ENCODE measurements at regions not wholly inside any gene's neighbourhood (a gene's known extent, or its start where the extent isn't known, plus 50 kb on each side); places are given as distances from the start of the nearest gene placed in this dataset.

DNA sequence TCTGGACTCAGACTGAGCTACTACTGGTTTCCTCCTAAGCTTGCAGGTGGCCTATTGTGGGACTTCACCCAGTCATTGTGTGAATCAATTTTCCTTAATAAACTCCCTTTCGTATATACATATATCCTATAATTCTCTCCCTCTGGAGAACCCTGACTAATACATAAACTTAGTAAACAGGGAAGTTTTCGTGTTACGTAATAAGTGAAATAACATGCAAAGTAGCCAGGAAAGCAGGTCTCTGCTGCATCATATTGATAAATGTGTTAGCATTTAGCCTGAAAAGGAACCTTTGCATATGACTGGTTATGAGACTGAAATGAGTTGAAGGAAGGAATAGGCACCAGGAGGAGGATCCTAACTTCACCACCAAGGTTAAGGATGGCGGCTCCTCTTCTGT is 527.2 kb upstream of the FAM98A start:
- no peak for DNase-seq

DNA sequence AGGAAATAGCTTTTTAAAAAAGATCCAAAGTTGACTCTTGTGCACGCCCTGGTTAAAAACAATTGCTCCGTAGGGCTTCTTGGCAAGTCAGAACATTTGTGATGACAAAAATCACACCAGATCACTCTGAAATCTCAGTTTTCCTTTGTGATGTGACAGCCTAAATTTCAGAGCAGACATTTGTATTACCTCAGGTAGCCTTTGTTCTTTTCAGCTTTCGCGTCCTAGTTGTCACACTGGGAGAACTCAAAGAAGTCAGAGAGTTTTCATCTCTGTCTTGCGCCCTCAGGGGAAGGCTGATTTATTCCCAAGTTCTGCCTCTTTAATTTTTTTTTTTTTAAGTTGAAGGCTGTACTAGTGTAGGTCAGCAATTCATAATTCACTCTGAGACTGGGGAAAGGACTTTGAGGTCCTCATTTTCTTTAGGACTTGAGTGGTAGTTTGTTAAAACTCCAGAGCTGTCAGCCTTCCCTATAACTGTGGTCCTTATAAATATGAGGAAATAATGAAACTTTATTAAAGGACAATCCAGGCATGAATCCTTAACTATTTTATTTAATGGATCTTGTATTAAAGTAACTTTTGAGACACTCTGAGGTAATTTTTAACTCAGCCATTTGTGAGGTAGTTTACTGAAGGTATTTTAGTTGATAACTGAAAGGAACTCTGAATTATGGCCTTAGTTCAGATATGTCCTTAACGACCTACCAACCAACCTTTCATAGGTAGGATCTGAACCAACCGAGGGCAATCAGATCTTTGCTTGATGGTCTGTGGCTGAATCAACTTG is 525.1 kb upstream of the FAM98A start:
- DNase-seq = no peak

DNA sequence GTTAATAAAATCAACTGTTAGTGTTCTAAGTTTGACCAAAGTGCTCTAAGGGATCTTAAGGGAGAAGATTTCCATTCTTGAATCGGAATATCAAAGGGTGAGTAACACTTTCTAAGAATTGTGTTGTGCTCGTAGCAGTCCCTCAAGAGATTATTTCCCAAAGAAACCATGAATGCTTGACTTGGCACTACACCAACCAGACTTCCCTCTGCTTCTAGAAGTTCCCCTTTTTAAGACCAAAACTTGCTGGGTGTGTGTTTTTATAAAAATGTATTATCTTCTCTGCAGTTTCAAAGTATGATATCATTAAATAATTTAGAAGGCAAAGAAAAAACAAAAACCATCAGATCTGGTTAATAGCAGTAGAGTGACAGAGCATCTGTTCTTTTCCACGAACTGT is 522.0 kb upstream of the FAM98A start:
- no peak for DNase-seq

DNA sequence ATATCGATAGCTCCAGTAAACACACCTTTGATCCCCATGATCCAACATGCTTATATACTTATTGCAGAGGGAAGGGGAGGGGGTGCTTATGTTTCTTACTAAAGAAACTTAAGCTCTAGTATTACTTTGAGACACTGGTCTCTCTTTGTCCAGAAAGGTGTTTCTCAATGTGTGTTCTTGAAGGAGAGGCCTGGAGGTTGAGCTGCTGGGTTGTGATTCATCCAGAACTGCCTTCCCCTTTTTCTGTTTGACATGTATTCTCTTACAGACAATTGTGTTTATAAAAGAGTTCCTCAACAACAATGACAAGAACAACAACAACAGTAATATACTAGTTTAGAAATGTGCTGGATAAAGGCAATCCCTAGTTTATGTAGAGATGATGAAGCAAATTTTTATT is 516.0 kb upstream of the FAM98A start:
- DNase-seq = no peak

DNA sequence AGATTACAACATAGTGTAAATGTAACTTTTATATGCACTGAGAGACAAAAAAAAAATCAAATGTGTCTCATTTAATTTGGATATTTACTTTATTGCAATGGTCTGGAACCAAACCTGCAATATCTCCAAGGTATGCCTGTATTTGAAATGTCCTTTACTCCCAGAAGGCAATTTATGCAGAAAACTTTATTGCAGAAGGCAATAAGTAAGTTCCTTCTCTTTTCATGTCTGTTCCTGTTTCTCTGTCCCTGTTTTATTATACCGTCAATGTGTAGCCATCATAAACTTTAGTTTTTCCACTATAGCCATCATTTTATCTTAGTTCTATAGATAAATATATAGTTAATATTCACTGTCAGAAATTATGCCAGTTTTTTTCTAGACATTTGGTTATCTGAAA is 513.1 kb upstream of the FAM98A start:
- no peak for DNase-seq

DNA sequence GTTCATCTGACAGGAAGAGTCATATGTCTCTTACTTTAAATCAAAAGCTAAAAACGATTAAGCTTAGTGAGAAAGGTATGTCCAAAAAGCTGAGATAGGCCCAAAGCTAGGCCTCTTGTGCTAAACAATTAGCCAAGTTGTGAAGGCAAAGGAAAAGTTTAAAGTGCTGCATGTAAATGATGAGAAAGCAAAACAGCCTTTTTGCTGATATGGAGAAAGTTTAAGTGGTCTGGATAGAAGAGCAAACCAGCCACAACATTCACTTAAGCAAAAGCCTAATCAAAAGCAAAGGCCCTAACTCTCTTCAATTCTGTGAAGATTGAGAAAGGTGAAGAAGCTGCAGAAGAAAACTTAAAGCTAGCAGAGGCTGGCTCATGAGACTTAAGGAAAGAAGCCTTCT is 511.3 kb upstream of the FAM98A start:
- no peak for DNase-seq

DNA sequence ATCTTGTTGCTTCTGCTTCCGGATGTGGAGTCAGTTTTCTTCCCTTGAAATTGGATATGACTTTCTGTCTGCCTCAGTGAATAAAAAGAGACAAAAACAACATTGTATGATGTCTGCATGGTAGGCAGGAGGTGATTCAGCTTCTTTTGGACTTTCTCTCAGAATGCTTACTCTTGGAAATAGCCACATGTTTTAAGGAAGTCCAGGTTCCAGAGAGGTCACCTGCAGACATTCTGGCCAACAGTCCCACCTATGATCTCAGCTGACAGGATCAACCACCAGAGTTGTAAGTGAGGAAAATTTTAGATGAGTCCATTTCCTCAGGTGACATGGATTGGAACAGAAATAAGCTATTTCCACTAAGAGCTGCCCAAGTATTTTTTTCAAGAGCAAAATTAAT is 508.7 kb upstream of the FAM98A start:
- no peak for DNase-seq

DNA sequence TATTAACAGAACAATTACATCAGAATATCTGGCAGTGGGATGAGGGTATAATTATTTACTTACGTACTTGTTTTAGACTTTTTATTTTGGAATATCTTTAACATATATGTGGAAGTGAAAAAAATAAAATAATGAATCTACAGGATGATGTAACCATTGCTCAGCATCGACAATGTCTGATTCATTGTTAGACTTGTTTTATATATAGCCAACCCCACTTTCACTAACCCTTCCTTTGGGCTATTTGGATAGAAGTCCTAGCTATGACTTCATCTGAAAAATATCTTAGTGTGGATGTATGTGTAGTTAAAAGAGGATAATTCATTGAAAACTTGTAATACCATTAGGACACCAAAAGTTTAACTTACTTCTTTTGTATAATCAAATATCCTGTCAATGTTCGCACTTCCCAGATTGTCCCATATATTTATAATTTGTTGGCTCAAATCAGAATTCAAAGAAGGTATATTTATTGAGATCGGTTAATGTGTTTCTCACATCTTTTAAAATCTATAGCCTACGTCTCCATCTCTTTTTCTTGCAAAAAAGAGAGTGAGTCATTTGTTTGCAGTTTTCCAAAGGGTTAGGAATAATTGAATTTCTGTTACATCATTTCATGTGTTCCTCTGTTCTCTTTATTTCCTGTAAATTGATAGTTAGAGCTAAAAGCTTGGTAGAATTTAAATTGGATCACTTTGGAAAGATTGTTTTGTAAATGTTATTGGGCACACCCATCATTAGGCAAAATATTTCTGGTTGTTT is 506.1 kb upstream of the FAM98A start:
- DNase-seq = no peak

DNA sequence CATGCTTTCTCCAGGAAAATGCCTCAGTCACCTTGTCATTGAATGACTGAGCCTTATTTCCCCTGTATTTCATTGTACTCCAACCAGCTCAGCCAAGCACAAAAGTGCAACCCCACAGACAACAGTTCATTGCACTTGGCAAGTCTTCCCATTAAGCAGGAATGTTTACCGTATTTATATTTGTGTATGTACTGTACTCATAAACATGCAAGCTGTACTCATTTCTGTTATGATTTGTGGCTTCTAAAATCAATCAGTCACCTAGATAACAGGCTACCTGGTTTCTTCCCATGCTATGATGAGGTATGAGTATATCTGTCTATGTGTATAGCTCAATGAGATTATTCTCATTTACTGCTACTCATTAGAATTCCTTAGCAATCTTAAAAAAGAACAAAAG is 505.5 kb upstream of the FAM98A start:
- DNase-seq = no peak

DNA sequence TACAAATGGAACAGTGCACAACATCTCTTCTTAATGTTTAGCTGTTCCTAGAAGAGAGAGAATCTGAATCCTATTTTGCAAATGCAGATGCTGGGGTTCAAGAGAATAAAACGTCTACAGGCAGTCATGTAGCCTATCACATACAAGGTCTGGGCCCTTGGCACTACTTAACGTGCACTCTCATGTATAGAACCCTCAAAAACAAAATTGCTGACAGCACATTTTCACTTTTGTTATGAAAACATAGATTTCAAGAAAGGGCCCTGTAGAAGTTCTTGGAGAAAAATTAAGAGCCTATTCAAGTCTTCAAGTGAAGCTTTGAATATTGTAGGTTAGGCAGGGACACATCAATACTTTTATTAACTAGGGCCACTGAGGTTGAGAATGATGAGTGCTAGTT is 504.3 kb upstream of the FAM98A start:
- DNase-seq = no peak

DNA sequence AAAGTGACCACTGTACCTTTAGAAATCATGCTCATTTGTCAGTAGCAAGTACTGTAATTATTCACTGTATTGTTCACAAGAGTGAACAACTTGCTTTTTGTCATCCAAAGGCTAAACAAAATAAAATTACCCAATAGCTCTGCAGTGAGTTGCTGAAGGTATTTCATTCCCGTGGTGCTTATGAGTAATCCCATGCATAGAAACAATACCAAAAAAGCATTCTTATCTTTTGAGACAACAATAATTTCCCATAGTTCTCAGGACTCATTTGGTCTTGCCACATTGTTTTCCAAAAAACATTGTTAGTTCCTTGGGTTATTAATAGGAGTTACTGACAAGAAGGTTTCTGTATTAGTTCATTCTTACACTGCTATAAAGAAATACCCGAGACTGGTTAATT is 503.2 kb upstream of the FAM98A start:
- no peak for DNase-seq

DNA sequence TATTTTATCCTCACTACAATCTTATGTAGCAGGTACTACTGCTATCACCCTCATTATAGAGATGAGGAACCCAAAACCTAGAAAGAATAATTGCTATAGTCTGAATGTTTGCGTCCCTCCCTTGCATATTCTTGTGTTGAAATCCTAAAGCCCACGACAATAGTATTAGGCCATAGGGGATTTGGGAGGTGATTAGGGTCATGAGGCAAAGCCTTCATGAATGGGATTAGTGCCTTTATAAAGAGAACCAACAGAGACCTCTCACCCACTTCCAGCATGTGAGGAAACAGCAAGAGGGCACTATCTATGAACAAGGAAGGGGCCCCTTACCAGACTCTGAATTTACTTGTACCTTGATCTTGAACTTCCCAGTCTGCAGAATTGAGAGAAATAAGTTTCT is 500.3 kb upstream of the FAM98A start:
- DNase-seq = no peak

DNA sequence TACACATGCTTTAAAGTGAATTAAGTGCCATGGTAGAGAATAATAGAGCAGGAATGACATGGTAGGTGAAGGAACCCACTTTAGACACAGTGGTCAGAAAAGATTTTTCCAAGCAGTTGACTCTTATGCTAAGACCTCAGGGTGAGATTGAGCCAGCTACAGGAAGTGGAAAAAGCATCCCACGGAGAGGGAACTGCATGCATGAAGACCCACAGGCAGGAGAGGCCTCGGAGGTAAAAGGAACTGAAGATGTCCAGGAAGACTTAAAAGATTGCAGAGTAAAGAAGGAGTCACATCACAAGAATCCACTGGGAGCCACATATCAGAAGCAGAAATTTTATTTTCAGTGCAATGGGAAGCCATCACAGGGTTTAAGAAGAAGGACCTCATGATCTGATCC is 499.2 kb upstream of the FAM98A start:
- DNase-seq = no peak

DNA sequence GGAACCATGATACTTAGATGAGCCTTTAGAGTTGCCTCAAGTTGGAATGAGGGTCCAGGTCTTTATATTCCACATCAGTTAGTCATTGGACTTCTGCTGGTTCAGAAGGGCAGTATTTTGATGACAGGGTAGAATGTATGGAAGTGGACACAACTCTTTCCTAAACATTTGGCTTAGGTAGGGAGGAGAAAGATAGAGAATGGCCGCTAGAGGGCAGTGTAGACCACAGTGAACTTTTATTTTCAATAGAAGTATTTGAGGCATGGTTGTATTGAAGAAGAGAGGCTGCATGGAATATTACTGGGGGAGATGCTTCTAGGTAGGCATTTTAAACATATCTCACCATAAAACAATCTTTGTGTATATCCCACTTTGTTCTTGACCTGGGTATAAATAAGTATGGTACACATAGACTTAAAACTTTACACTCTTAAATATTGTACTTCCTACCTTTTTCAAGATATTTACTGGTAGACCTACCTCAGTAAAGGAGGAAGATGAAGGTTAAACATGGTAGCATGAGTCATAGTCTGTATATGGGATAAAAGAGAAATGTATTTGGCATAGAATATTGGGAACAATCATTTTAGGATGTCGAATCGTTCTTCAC is 497.6 kb upstream of the FAM98A start:
- DNase-seq = peak; percentile 62

DNA sequence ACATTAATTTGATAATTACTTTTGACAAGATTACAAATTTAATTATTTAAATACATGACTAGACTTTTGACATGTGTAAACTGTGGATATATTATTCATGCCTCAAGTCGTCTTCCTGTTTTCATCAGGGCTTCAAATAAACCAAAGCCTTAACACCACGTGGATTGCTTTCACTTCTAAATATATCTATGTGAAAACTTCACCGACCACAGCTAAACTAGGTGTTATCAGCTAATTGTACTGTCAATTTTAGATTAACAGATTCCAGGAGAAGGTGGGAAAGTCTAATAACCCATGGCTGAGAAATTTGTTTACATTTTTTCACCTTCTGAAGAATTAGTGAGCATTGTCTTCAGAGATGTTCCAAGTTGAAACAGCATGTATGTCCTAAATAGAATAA is 494.7 kb upstream of the FAM98A start:
- no peak for DNase-seq

DNA sequence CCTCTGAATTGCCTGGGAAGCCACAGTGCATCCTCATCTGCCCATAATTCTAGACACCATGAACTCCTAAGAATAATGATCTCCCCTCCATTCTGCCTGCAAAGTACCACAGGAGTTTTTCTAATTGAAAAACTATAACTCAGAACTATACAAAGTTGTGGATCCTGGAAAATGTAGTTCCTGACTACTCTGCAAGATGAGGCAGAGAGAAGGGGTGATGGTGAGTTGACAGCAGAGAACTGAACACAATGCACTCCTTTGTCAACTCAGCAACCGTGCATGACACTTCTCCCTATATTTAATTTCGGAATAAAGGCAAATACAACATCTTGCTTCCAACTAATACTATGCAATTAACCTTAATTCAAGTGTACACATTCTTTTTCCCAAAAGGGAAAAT is 471.1 kb upstream of the FAM98A start:
- no peak for DNase-seq

DNA sequence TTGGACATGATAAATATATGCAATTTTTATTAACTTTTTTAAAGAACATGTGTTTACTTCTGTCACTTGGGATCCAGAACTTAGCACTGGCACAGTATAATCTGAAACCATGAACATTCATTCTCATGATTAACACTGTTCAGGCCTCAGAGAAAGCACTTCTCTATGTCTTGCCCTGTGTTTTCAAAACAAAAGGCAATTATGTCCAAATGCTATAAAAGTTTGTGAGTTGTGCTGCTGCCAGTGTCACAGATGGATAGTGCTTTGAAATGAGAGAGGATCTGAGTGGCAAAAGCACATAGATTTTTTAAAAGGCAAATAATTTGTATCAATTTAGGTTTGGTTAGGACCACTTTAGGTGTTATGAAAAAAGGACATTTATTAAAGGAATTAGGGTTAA is 470.5 kb upstream of the FAM98A start:
- no peak for DNase-seq

DNA sequence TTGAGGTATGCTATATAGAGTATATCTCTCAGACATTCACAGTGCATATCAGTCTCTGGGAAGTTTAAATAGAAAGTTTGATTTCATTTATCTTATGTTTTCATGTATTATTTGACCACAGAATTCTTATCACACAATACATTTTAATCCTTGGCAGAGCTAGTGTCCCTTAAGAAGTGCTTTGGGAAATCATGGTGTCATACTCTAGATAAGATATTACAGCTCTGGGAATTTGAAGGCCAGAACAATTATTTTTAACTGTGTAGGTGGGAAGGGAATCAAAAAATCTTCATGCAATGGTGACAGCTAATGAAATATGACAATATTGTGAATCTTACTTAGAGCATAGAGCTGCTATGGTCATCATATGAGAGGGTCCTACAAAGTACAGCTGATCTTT is 451.3 kb upstream of the FAM98A start:
- DNase-seq = no peak

DNA sequence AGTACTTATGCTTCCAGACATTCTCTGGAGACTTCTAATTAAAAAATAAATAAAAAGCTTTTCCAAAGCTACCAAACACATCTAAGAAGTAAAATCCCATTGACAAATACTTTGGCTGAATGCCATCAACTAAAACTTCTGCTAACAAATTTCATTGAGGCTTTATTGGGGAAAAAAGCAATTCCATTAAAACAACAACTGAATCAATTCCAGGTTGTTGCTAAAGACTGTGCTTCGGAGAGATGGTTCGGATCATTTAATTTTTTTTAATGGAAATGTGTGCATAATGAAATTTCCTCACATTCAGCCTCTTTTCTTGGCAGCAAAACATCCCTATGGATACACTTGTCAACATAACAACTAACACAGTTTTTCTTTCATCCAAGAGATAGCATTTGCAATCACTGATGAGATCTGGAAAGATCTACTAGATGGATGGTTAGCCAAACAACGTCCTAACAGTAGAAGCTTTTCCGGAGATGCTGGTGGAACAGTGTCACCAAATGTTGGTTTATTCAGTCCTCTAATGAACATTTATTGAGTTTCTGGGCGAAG is 446.1 kb upstream of the FAM98A start:
- no peak for DNase-seq

DNA sequence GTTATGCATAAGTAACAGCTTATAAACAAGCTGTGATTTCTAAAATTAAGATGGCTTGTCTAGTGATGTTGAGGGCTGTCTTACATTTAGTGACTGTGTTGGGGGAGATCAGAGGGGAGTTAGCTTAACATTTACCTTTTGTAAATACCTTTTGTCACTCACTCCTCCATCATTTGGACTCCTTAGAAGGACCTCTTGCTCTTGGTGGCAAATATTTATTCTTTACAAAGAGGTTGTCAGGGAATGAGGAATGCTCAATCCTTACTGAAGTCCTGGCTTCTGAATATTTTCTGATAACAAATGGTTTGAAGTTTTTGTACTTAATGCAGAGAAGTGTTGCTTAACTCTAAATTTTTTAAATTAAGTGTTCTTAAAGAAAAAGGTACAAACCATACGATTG is 438.8 kb upstream of the FAM98A start:
- no peak for DNase-seq

DNA sequence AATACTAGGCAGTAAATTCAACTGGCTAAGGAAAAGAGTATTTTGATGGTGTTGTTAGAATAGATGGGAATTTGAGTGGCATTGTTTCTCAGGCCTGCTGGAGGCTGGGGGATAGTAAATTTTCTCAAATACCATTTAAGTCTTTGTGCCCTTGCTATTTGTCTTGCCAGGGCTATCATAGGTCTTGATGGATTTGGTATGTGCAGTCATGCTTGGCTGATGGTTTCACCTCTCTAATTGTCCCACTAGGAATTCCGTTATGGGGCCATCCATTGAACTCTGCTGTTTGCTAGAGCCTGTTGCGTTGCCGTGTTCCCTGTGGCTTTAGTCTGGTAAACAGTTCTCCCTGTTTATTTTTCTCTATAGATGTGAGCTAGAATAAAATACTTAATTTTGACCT is 438.1 kb upstream of the FAM98A start:
- DNase-seq = no peak

DNA sequence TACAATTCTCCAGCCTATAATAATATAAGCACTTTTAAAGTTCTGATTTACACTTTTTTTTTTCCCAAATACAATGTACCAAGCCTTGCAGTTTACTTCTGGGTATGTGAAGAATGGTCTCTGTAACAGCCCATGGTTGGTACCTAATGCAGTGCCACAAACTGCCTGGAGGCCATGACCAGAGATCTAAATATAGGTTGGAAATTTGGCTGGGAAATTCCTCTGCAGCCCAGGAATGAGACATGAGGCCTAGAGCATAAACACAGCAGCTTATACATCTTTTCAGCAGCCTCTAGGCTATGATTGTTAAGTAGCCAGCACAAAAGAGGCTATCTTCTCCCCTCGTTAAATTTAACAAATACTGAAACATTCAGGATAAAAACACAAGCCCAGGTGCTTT is 432.0 kb upstream of the FAM98A start:
- no peak for DNase-seq

DNA sequence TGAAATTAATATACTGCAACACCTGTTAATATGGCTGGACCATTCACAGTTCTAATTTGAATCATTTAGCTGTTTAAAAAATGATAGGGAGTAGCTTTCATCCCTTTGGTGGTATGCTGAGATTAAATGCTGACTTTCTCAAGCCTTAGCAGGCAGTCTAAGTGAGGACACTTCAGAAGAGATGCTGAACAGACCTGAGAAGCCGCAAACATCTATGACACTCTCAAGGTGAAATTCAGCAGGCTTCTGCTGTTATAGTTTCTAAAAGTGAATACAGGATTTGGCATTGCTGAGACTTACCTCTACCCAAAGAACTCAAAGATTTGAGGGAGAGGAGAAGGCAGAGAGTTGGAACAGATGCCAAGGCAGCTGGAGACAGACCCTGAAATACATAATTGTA is 431.2 kb upstream of the FAM98A start:
- DNase-seq = no peak

DNA sequence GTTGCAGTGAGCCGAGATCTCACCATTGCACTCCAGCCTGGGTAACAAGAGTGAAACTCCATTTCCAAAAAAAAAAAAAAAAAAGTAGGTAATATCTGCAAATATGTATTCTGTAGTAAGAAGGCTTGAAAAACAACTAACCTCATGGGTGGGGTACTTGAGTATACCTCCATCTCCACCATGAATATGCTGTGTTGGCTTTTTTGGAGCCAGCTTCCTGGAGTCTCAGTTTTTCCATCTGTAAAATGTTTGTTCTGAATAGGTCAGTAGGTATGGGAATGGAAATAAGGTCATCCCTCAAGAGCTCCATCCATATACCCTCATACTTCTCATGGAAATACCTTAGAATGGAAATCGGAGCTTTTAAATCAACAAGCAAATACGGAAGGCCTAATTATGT is 430.0 kb upstream of the FAM98A start:
- DNase-seq = no peak
